ENCODE measurements at regions not wholly inside any gene's neighbourhood (a gene's known extent, or its start where the extent isn't known, plus 50 kb on each side); places are given as distances from the start of the nearest gene placed in this dataset.
A peak's percentile ranks its signal among the peaks of the same experiment; 100 is the strongest.

GRCh38 chr12:60947533-60947932 is 1312.7 kb upstream of the USP15 start:
- no peaks in the 10 kb centered on the region for H3K27me3 ChIP-seq (replicated peaks; ENCODE audit: control insufficient read depth, insufficient read depth, low read length)
- no peaks in the 10 kb centered on the region for H3K36me3 ChIP-seq (ENCODE audit: control insufficient read depth, insufficient read depth, low read length, severe bottlenecking)
- peak; percentile 1 for DNase-seq (ENCODE audit: low read depth)
- no peak overlapping the region for H3K4me3 ChIP-seq (ENCODE audit: low read length)
- H3K9me3 ChIP-seq (ENCODE audit: control insufficient read depth, low read length): no peaks in the 10 kb centered on the region
- H3K4me1 ChIP-seq (ENCODE audit: control insufficient read depth, insufficient read depth, low read length): peaks cover 2% of the 10 kb centered on the region
- H3K9ac ChIP-seq (ENCODE audit: low read length): no peak overlapping the region

GRCh38 chr12:60967128-60967527 is 1293.1 kb upstream of the USP15 start:
- H3K36me3 ChIP-seq (ENCODE audit: control insufficient read depth, insufficient read depth, low read length, severe bottlenecking): no peaks in the 10 kb centered on the region
- H3K9ac ChIP-seq (ENCODE audit: low read length): no peak overlapping the region
- H3K4me3 ChIP-seq (ENCODE audit: low read length): no peak overlapping the region
- no peak for DNase-seq (ENCODE audit: low read depth)
- no peaks in the 10 kb centered on the region for H3K27me3 ChIP-seq (replicated peaks; ENCODE audit: control insufficient read depth, insufficient read depth, low read length)
- no peaks in the 10 kb centered on the region for H3K4me1 ChIP-seq (ENCODE audit: control insufficient read depth, insufficient read depth, low read length)
- no peaks in the 10 kb centered on the region for H3K9me3 ChIP-seq (ENCODE audit: control insufficient read depth, low read length)

- H3K4me1 ChIP-seq (ENCODE audit: control insufficient read depth, insufficient read depth, low read length): no peaks in the 10 kb centered on the region
- H3K4me3 ChIP-seq (ENCODE audit: low read length): no peak overlapping the region
- DNase-seq (ENCODE audit: low read depth): peak; percentile 11
- H3K36me3 ChIP-seq (ENCODE audit: control insufficient read depth, insufficient read depth, low read length, severe bottlenecking): no peaks in the 10 kb centered on the region
- no peaks in the 10 kb centered on the region for H3K9me3 ChIP-seq (ENCODE audit: control insufficient read depth, low read length)
- H3K9ac ChIP-seq (ENCODE audit: low read length): no peak overlapping the region
- no peaks in the 10 kb centered on the region for H3K27me3 ChIP-seq (replicated peaks; ENCODE audit: control insufficient read depth, insufficient read depth, low read length)
Measured at GRCh38 chr12:60977966-60978365, 1282.2 kb upstream of the USP15 start.

GRCh38 chr12:60980558-60980957 is 1279.6 kb upstream of the USP15 start:
- no peaks in the 10 kb centered on the region for H3K36me3 ChIP-seq (ENCODE audit: control insufficient read depth, insufficient read depth, low read length, severe bottlenecking)
- H3K4me3 ChIP-seq (ENCODE audit: low read length): no peak overlapping the region
- no peaks in the 10 kb centered on the region for H3K27me3 ChIP-seq (replicated peaks; ENCODE audit: control insufficient read depth, insufficient read depth, low read length)
- no peak for DNase-seq (ENCODE audit: low read depth)
- no peaks in the 10 kb centered on the region for H3K9me3 ChIP-seq (ENCODE audit: control insufficient read depth, low read length)
- no peak overlapping the region for H3K9ac ChIP-seq (ENCODE audit: low read length)
- no peaks in the 10 kb centered on the region for H3K4me1 ChIP-seq (ENCODE audit: control insufficient read depth, insufficient read depth, low read length)

- H3K9me3 ChIP-seq (ENCODE audit: control insufficient read depth, low read length): no peaks in the 10 kb centered on the region
- H3K27me3 ChIP-seq (replicated peaks; ENCODE audit: control insufficient read depth, insufficient read depth, low read length): no peaks in the 10 kb centered on the region
- no peaks in the 10 kb centered on the region for H3K36me3 ChIP-seq (ENCODE audit: control insufficient read depth, insufficient read depth, low read length, severe bottlenecking)
- H3K9ac ChIP-seq (ENCODE audit: low read length): no peak overlapping the region
- no peaks in the 10 kb centered on the region for H3K4me1 ChIP-seq (ENCODE audit: control insufficient read depth, insufficient read depth, low read length)
- no peak for DNase-seq (ENCODE audit: low read depth)
- H3K4me3 ChIP-seq (ENCODE audit: low read length): no peak overlapping the region
Measured at GRCh38 chr12:60981473-60981872, 1278.7 kb upstream of the USP15 start.

GRCh38 chr12:60992087-60992486 is 1268.1 kb upstream of the USP15 start:
- no peaks in the 10 kb centered on the region for H3K27me3 ChIP-seq (replicated peaks; ENCODE audit: control insufficient read depth, insufficient read depth, low read length)

GRCh38 chr12:60995256-60995825 is 1264.9 kb upstream of the USP15 start:
- Histone ChIP-seq H3K9me3 (ENCODE audit: control insufficient read depth, low read length) (no peaks in the 10 kb centered on the region), H3K9ac (ENCODE audit: low read length) (no peak overlapping the region), H3K36me3 (ENCODE audit: control insufficient read depth, insufficient read depth, low read length, severe bottlenecking) (no peaks in the 10 kb centered on the region), H3K27me3 (replicated peaks; ENCODE audit: control insufficient read depth, insufficient read depth, low read length) (no peaks in the 10 kb centered on the region), H3K4me3 (ENCODE audit: low read length) (no peak overlapping the region), H3K4me1 (ENCODE audit: control insufficient read depth, insufficient read depth, low read length) (no peaks in the 10 kb centered on the region)
- no peak for DNase-seq (ENCODE audit: low read depth)

More at GRCh38 chr12:60992087-60992486, 1268.1 kb upstream of the USP15 start:
- Histone ChIP-seq H3K9ac (ENCODE audit: low read length) (no peak overlapping the region), H3K9me3 (ENCODE audit: control insufficient read depth, low read length) (no peaks in the 10 kb centered on the region), H3K36me3 (ENCODE audit: control insufficient read depth, insufficient read depth, low read length, severe bottlenecking) (no peaks in the 10 kb centered on the region), H3K4me1 (ENCODE audit: control insufficient read depth, insufficient read depth, low read length) (no peaks in the 10 kb centered on the region), H3K4me3 (ENCODE audit: low read length) (no peak overlapping the region)
- DNase-seq (ENCODE audit: low read depth): no peak

- H3K9me3 ChIP-seq (ENCODE audit: control insufficient read depth, low read length): no peaks in the 10 kb centered on the region
- H3K9ac ChIP-seq (ENCODE audit: low read length): no peak overlapping the region
- no peaks in the 10 kb centered on the region for H3K36me3 ChIP-seq (ENCODE audit: control insufficient read depth, insufficient read depth, low read length, severe bottlenecking)
- DNase-seq (ENCODE audit: low read depth): no peak
- H3K4me1 ChIP-seq (ENCODE audit: control insufficient read depth, insufficient read depth, low read length): no peaks in the 10 kb centered on the region
- no peaks in the 10 kb centered on the region for H3K27me3 ChIP-seq (replicated peaks; ENCODE audit: control insufficient read depth, insufficient read depth, low read length)
- no peak overlapping the region for H3K4me3 ChIP-seq (ENCODE audit: low read length)
Measured at GRCh38 chr12:60997869-60998378, 1262.3 kb upstream of the USP15 start.

- H3K27me3 ChIP-seq (replicated peaks; ENCODE audit: control insufficient read depth, insufficient read depth, low read length): no peaks in the 10 kb centered on the region
- H3K4me3 ChIP-seq (ENCODE audit: low read length): no peak overlapping the region
- H3K36me3 ChIP-seq (ENCODE audit: control insufficient read depth, insufficient read depth, low read length, severe bottlenecking): no peaks in the 10 kb centered on the region
- no peak overlapping the region for H3K9ac ChIP-seq (ENCODE audit: low read length)
- peak; percentile 77 for DNase-seq (ENCODE audit: low read depth)
- peaks cover 3% of the 10 kb centered on the region for H3K4me1 ChIP-seq (ENCODE audit: control insufficient read depth, insufficient read depth, low read length)
- H3K9me3 ChIP-seq (ENCODE audit: control insufficient read depth, low read length): no peaks in the 10 kb centered on the region
Measured at GRCh38 chr12:61009192-61009591, 1251.0 kb upstream of the USP15 start.

- Histone ChIP-seq H3K9me3 (ENCODE audit: control insufficient read depth, low read length) (no peaks in the 10 kb centered on the region), H3K36me3 (ENCODE audit: control insufficient read depth, insufficient read depth, low read length, severe bottlenecking) (no peaks in the 10 kb centered on the region), H3K9ac (ENCODE audit: low read length) (no peak overlapping the region), H3K4me1 (ENCODE audit: control insufficient read depth, insufficient read depth, low read length) (peaks cover 3% of the 10 kb centered on the region), H3K27me3 (replicated peaks; ENCODE audit: control insufficient read depth, insufficient read depth, low read length) (no peaks in the 10 kb centered on the region), H3K4me3 (ENCODE audit: low read length) (no peak overlapping the region)
- peak; percentile 3 for DNase-seq (ENCODE audit: low read depth)
Measured at GRCh38 chr12:61011767-61012423, 1248.3 kb upstream of the USP15 start.

GRCh38 chr12:61018571-61018970 is 1241.6 kb upstream of the USP15 start:
- Histone ChIP-seq H3K27me3 (replicated peaks; ENCODE audit: control insufficient read depth, insufficient read depth, low read length) (no peaks in the 10 kb centered on the region), H3K4me1 (ENCODE audit: control insufficient read depth, insufficient read depth, low read length) (no peaks in the 10 kb centered on the region), H3K36me3 (ENCODE audit: control insufficient read depth, insufficient read depth, low read length, severe bottlenecking) (no peaks in the 10 kb centered on the region), H3K4me3 (ENCODE audit: low read length) (no peak overlapping the region), H3K9ac (ENCODE audit: low read length) (no peak overlapping the region), H3K9me3 (ENCODE audit: control insufficient read depth, low read length) (no peaks in the 10 kb centered on the region)
- DNase-seq (ENCODE audit: low read depth): no peak

All from adipocyte (in vitro differentiated cells).